ENCODE measurements at regions not wholly inside any gene's neighbourhood (a gene's known extent, or its start where the extent isn't known, plus 50 kb on each side); places are given as distances from the start of the nearest gene placed in this dataset.

DNA sequence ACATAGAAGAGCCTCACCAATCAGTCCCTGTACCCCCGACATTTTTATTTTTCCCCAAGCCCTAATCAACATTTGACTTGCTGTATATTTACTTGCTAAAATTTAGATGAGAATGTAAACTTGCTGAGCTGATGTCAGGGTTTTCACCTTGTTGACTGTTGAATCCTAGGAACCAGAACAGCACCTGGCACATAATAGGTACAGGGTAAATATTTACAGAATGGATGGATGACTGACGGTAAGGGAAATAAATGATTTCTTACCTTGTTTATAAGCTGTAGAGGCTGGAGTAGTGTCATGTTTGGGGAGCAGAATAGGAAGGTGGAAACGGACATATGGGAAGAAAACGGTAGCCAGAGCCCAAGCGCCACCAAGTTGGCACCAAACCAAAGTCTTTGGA is 107.0 kb upstream of the NUDT12 start:
- WGBS, 5 donors = 40 to 55% (median 51%) methylated on average over 5 of the region's 5 CpGs
- H3K4me1 ChIP-seq = peaks cover 0 to 3% (median 0%) of the 10 kb centered on the region in 4 donors
- no peaks in the 10 kb centered on the region for H3K36me3 ChIP-seq
- no peak for TF ChIP-seq EP300 (IDR thresholded peaks at IDR 0.05)
- TF ChIP-seq, protein P1, sequence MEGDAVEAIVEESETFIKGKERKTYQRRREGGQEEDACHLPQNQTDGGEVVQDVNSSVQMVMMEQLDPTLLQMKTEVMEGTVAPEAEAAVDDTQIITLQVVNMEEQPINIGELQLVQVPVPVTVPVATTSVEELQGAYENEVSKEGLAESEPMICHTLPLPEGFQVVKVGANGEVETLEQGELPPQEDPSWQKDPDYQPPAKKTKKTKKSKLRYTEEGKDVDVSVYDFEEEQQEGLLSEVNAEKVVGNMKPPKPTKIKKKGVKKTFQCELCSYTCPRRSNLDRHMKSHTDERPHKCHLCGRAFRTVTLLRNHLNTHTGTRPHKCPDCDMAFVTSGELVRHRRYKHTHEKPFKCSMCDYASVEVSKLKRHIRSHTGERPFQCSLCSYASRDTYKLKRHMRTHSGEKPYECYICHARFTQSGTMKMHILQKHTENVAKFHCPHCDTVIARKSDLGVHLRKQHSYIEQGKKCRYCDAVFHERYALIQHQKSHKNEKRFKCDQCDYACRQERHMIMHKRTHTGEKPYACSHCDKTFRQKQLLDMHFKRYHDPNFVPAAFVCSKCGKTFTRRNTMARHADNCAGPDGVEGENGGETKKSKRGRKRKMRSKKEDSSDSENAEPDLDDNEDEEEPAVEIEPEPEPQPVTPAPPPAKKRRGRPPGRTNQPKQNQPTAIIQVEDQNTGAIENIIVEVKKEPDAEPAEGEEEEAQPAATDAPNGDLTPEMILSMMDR (IDR thresholded peaks at IDR 0.05) = no peak
- TF ChIP-seq POLR2AphosphoS5 (IDR thresholded peaks at IDR 0.05) = no peak
- TF ChIP-seq POLR2A (IDR thresholded peaks at IDR 0.05) = no peak
- no peaks in the 10 kb centered on the region for H3K27me3 ChIP-seq
- H3K4me3 ChIP-seq = no peak overlapping the region
- H3K9me3 ChIP-seq = peaks cover 0 to 6% (median 0%) of the 10 kb centered on the region in 4 donors
- no peak overlapping the region for H3K27ac ChIP-seq
- no peak for DNase-seq
- intact Hi-C loops (cut with DNase I; ENCODE audit: low total_unique reads) = no loop called here

DNA sequence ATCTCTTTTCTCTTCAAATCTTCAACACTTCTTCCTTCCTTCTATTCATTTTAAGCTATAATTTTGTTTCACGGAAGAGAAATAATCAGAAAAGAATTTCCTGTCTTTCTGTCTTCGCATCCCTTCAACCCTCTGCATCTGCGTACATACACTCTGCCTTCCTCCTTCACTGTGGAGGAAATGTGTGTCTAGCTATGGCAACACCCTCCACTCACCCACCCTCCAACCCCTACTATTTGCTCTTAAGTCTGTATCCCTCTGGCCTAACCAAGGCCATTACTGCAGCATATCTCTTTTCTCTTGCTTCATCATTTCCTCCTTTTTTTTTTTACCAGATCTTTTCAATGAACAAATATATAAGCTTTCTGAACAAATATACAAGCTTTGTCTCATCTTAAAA is 105.7 kb upstream of the NUDT12 start:
- Histone ChIP-seq H3K9me3 (peaks cover 0 to 19% (median 5%) of the 10 kb centered on the region in 4 donors), H3K36me3 (no peaks in the 10 kb centered on the region), H3K4me3 (no peak overlapping the region), H3K27me3 (no peaks in the 10 kb centered on the region), H3K27ac (no peak overlapping the region), H3K4me1 (no peaks in the 10 kb centered on the region)
- 76 to 91% (median 81%) methylated on average over 3 of the region's 3 CpGs for WGBS, 5 donors
- intact Hi-C loops (cut with DNase I; ENCODE audit: low total_unique reads) = no loop called here
- no peak for DNase-seq
- TF ChIP-seq POLR2A (IDR thresholded peaks at IDR 0.05) (no peak), POLR2AphosphoS5 (IDR thresholded peaks at IDR 0.05) (no peak), EP300 (IDR thresholded peaks at IDR 0.05) (no peak)
- TF ChIP-seq, protein P1 (IDR thresholded peaks at IDR 0.05) = no peak

DNA sequence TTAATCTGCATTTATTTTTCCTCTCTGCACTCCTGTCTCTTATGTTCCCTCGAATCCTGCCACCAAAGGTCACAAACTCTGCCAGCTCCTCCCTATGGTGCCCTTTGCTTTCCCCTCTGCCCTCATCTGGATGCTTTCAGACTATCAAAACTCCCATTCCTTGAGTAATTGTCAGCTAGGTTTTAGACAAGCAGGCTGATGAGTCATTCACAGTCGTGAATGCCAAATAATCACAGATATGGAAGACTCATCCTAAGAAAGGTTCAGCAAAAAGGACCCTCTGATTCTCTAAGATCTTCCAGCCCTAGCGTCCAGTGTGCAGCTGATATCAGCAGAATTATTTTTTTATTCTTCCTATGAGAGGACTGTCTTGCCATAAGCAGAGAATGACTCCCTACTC is 104.5 kb upstream of the NUDT12 start:
- Histone ChIP-seq H3K4me3 (no peak overlapping the region), H3K4me1 (no peaks in the 10 kb centered on the region), H3K27ac (no peak overlapping the region), H3K27me3 (no peaks in the 10 kb centered on the region), H3K9me3 (peaks cover 0 to 23% (median 6%) of the 10 kb centered on the region in 4 donors), H3K36me3 (no peaks in the 10 kb centered on the region)
- TF ChIP-seq POLR2A (IDR thresholded peaks at IDR 0.05) (no peak), EP300 (IDR thresholded peaks at IDR 0.05) (no peak), POLR2AphosphoS5 (IDR thresholded peaks at IDR 0.05) (no peak)
- TF ChIP-seq, protein P1 (IDR thresholded peaks at IDR 0.05) = no peak
- 42 to 54% (median 46%) methylated on average over 3 of the region's 3 CpGs for WGBS, 5 donors
- no peak for DNase-seq
- intact Hi-C loops (cut with DNase I; ENCODE audit: low total_unique reads) = no loop called here

DNA sequence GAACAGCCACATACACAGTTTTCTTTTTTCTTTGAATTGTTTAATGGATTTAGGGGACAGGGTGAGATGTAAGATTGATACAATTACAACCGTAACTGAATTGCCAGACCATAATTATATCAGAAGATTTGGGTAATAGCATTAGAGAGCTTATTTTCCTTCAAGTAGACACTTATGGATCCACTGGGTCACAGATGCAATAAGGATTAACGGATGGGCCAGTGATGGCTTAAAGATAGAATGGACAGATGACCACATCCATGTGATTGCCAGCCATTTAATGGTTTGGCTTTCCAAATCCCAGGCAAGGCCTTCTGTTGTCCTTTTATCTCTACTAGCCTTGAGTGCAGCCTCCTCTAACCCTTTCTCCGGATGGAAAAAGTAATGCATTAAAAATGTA is 94.7 kb upstream of the NUDT12 start:
- DNase-seq = no peak
- intact Hi-C loops (cut with DNase I; ENCODE audit: low total_unique reads) = loop anchor here (10.0 kb wide), 1 partner anchor 1002 kb away; no protein-coding TSS in a partner anchor
- Histone ChIP-seq H3K36me3 (no peaks in the 10 kb centered on the region), H3K27me3 (no peaks in the 10 kb centered on the region), H3K4me3 (no peak overlapping the region), H3K27ac (no peak overlapping the region), H3K4me1 (no peaks in the 10 kb centered on the region), H3K9me3 (no peaks in the 10 kb centered on the region)
- TF ChIP-seq EP300 (IDR thresholded peaks at IDR 0.05) (no peak), POLR2A (IDR thresholded peaks at IDR 0.05) (no peak), POLR2AphosphoS5 (IDR thresholded peaks at IDR 0.05) (no peak)
- TF ChIP-seq, protein P1 (IDR thresholded peaks at IDR 0.05) = no peak
- WGBS, 5 donors = 77 to 94% (median 86%) methylated on average over 3 of the region's 3 CpGs

All from stomach (tissue), 8 donors.